H9 (cell line): ENCODE measurements at regions not wholly inside any gene's neighbourhood (a gene's known extent, or its start where the extent isn't known, plus 50 kb on each side); places are given as distances from the start of the nearest gene placed in this dataset.

Source experiments
- DNase-seq: peaks from one replicate; pipeline ENCODE4 v3.0.0-alpha.2; 2017
- H2AFZ ChIP-seq: one replicate; pipeline ENCODE4 v1.6.1; 2013; ENCODE audit warnings: mild to moderate bottlenecking, low read length, control low read depth, moderate library complexity
- H2AK5ac ChIP-seq: 2 replicates; pipeline ENCODE4 v1.6.1; 2013; ENCODE audit warnings: low read length, control low read depth, mixed read lengths; ENCODE audit not compliant: insufficient read length
- H2BK120ac ChIP-seq: one replicate; pipeline ENCODE4 v1.6.1; 2013; ENCODE audit warnings: low read depth, mild to moderate bottlenecking, low read length, control low read depth, inconsistent platforms; ENCODE audit not compliant: poor library complexity, severe bottlenecking
- H2BK12ac ChIP-seq: 2 replicates; pipeline ENCODE4 v1.6.1; 2013; ENCODE audit warnings: low read length, control low read depth, mixed read lengths, low read depth; ENCODE audit not compliant: insufficient read length
- H2BK15ac ChIP-seq: 2 replicates; pipeline ENCODE4 v1.6.1; 2013; ENCODE audit warnings: low read depth, low read length, control low read depth
- H2BK20ac ChIP-seq: one replicate; pipeline ENCODE4 v1.6.1; 2013; ENCODE audit warnings: low read depth, mild to moderate bottlenecking, low read length, control low read depth, inconsistent platforms; ENCODE audit not compliant: poor library complexity, severe bottlenecking
- H2BK5ac ChIP-seq: 2 replicates; pipeline ENCODE4 v1.6.1; 2013; ENCODE audit warnings: low read length, control low read depth, mixed read lengths; ENCODE audit not compliant: insufficient read length
- H3K14ac ChIP-seq: 2 replicates; pipeline ENCODE4 v1.6.1; 2013; ENCODE audit warnings: low read length, control low read depth; ENCODE audit not compliant: insufficient read depth
- H3K18ac ChIP-seq: 2 replicates; pipeline ENCODE4 v1.6.1; 2013; ENCODE audit warnings: low read depth, mild to moderate bottlenecking, mixed read lengths, low read length, control low read depth; ENCODE audit not compliant: insufficient read length
- H3K23ac ChIP-seq: 2 replicates; pipeline ENCODE4 v1.6.1; 2013; ENCODE audit warnings: low read length, control low read depth, mixed read lengths, low read depth; ENCODE audit not compliant: insufficient read length
- H3K23me2 ChIP-seq: 2 replicates; pipeline ENCODE4 v1.6.1; 2013; ENCODE audit warnings: low read depth, mild to moderate bottlenecking, mixed read lengths, low read length, control low read depth; ENCODE audit not compliant: insufficient read length, poor library complexity, severe bottlenecking
- H3K27ac ChIP-seq: 2 replicates; pipeline ENCODE4 v1.5.1; 2013; ENCODE audit warnings: low read length, control low read depth, mixed read lengths, low read depth; ENCODE audit not compliant: insufficient read length
- H3K27me3 ChIP-seq: 2 replicates; pipeline ENCODE4 v1.6.1; 2013; ENCODE audit warnings: low read length, control low read depth, inconsistent platforms; ENCODE audit not compliant: insufficient read depth
- H3K4ac ChIP-seq: 2 replicates; pipeline ENCODE4 v1.6.1; 2013; ENCODE audit warnings: low read depth, mild to moderate bottlenecking, control low read depth, inconsistent platforms, low read length, moderate library complexity
- H3K4me1 ChIP-seq: 2 replicates; pipeline ENCODE4 v1.6.1; 2013; ENCODE audit warnings: low read length, control low read depth, inconsistent platforms; ENCODE audit not compliant: insufficient read depth
- H3K4me2 ChIP-seq: 2 replicates; pipeline ENCODE4 v1.6.1; 2013; ENCODE audit warnings: low read length, control low read depth, mixed read lengths; ENCODE audit not compliant: insufficient read length, insufficient read depth
- H3K56ac ChIP-seq: 2 replicates; pipeline ENCODE4 v1.6.1; 2013; ENCODE audit warnings: low read depth, mild to moderate bottlenecking, mixed read lengths, low read length, control low read depth; ENCODE audit not compliant: insufficient read length
- H3K79me1 ChIP-seq: 2 replicates; pipeline ENCODE4 v1.6.1; 2013; ENCODE audit warnings: low read depth, mild to moderate bottlenecking, moderate library complexity, low read length, control low read depth, inconsistent platforms; ENCODE audit not compliant: insufficient read depth, poor library complexity, severe bottlenecking
- H3K79me2 ChIP-seq: 2 replicates; pipeline ENCODE4 v1.6.1; 2013; ENCODE audit warnings: low read length, control low read depth, inconsistent platforms; ENCODE audit not compliant: insufficient read depth
- H3K9ac ChIP-seq: 2 replicates; pipeline ENCODE4 v1.6.1; 2013; ENCODE audit warnings: low read length, control low read depth, mixed read lengths; ENCODE audit not compliant: insufficient read length; ENCODE audit errors: extremely low read depth
- H3K9me3 ChIP-seq: one replicate; pipeline ENCODE4 v1.6.1; 2013; ENCODE audit warnings: low read depth, low read length, inconsistent platforms; ENCODE audit not compliant: control insufficient read depth
- H3T11ph ChIP-seq: one replicate; pipeline ENCODE4 v1.6.1; 2013; ENCODE audit warnings: mild to moderate bottlenecking, low read length, control low read depth, inconsistent platforms
- H4K20me1 ChIP-seq: one replicate; pipeline ENCODE4 v1.6.1; 2013; ENCODE audit not compliant: control insufficient read depth, insufficient read length, insufficient read depth
- H4K5ac ChIP-seq: 2 replicates; pipeline ENCODE4 v1.6.1; 2013; ENCODE audit warnings: low read depth, mild to moderate bottlenecking, mixed read lengths, low read length, control low read depth; ENCODE audit not compliant: insufficient read length
- H4K8ac ChIP-seq: replicated peaks from 2 replicates; pipeline ENCODE4 v1.6.1; 2013; ENCODE audit warnings: low read length, control low read depth, mixed read lengths, low read depth; ENCODE audit not compliant: insufficient read length
- H4K91ac ChIP-seq: 2 replicates; pipeline ENCODE4 v1.6.1; 2013; ENCODE audit warnings: low read depth, mild to moderate bottlenecking, moderate library complexity, mixed read lengths, low read length, control low read depth; ENCODE audit not compliant: insufficient read length
- H3K27ac Mint-ChIP-seq, 3 experiments: 2 replicates in 2 of 3; 3 replicates in 1 of 3; pipeline ENCODE4 v1.8.0; 2020 to 2021; ENCODE audit warnings: mixed read lengths in 3 of 3, mild to moderate bottlenecking in 1 of 3, moderate library complexity in 1 of 3
- H3K27me3 Mint-ChIP-seq: 2 replicates; pipeline ENCODE4 v1.8.0; 2021; ENCODE audit warnings: low read depth, mild to moderate bottlenecking, moderate library complexity, mixed read lengths
- H3K36me3 Mint-ChIP-seq, 3 experiments: 2 replicates in 2 of 3; 3 replicates in 1 of 3; pipeline ENCODE4 v1.8.0; 2020 to 2021; ENCODE audit warnings: low read depth in 3 of 3, mixed read lengths in 3 of 3; ENCODE audit not compliant: insufficient read depth in 1 of 3
- H3K4me1 Mint-ChIP-seq, 2 experiments: 2 replicates each; pipeline ENCODE4 v1.8.0; 2020; ENCODE audit warnings: mixed read lengths in 2 of 2
- H3K4me3 Mint-ChIP-seq, 2 experiments: 2 replicates in 1 of 2; 3 replicates in 1 of 2; pipeline ENCODE4 v1.8.0; 2020 to 2021; ENCODE audit warnings: mild to moderate bottlenecking in 2 of 2, mixed read lengths in 2 of 2, moderate library complexity in 1 of 2
- H3K9me3 Mint-ChIP-seq, 2 experiments: 2 replicates in 1 of 2; 3 replicates in 1 of 2; pipeline ENCODE4 v1.8.0; 2020; ENCODE audit warnings: mild to moderate bottlenecking in 2 of 2, mixed read lengths in 2 of 2, moderate library complexity in 1 of 2
- CTCF ChIP-seq: fragments of 200-600 bp; sonication (generic); conservative IDR thresholded peaks from 3 replicates; pipeline ENCODE4 v1.8.0; 2021; ENCODE audit warnings: antibody characterized with exemption, mild to moderate bottlenecking
- WGBS: extraction: QIAGEN DNeasy Blood & Tissue Kit; methylation state at CpG from one replicate; pipeline ENCODE4 v1.1.7; 2013; ENCODE audit warnings: missing lambda C conversion rate, low lambda C conversion rate, mixed read lengths; ENCODE audit not compliant: insufficient read length; ENCODE audit errors: extremely low coverage; 5-methylcytosine and 5-hydroxymethylcytosine counted together

GRCh38 chr1:222931023-222931422 is 116.2 kb downstream of the DISP1 start:
- Histone ChIP-seq H2BK15ac (no peak overlapping the region), H3K4ac (no peak overlapping the region), H3K4me2 (no peak overlapping the region), H3K23ac (no peak overlapping the region), H3K23me2 (no peaks in the 10 kb centered on the region), H3K56ac (no peak overlapping the region), H2AFZ (no peak overlapping the region), H3K14ac (no peak overlapping the region), H4K5ac (no peak overlapping the region), H2BK20ac (no peak overlapping the region), H3T11ph (no peak overlapping the region), H3K79me2 (no peaks in the 10 kb centered on the region), H3K4me1 (no peaks in the 10 kb centered on the region), H3K79me1 (no peaks in the 10 kb centered on the region), H2BK12ac (no peak overlapping the region), H3K9ac (no peak overlapping the region), H2BK120ac (no peak overlapping the region), H3K9me3 (no peaks in the 10 kb centered on the region), H3K18ac (no peak overlapping the region), H4K91ac (no peak overlapping the region), H2AK5ac (no peak overlapping the region), H3K27ac (no peak overlapping the region), H2BK5ac (no peak overlapping the region), H4K20me1 (no peaks in the 10 kb centered on the region), H4K8ac (no peak overlapping the region), H3K27me3 (no peaks in the 10 kb centered on the region)
- TF ChIP-seq CTCF = no peak
- no peak for DNase-seq
- no peaks in the 10 kb centered on the region for H3K9me3 Mint-ChIP-seq
- no CpG with 5 or more reads among the region's 1 CpG for WGBS
- H3K4me3 Mint-ChIP-seq = peak overlapping the region in 1 of 2 experiments; percentile 24; a peak in 1 of 5 replicates
- peak overlapping the region in 1 of 3 experiments; percentile 28; a peak in 3 of 7 replicates for H3K27ac Mint-ChIP-seq
- H3K36me3 Mint-ChIP-seq = no peaks in the 10 kb centered on the region
- peaks cover 24 to 47% of the 10 kb centered on the region in 2 experiments for H3K4me1 Mint-ChIP-seq
- H3K27me3 Mint-ChIP-seq = no peaks in the 10 kb centered on the region
